H9 (cell line): ENCODE measurements at regions not wholly inside any gene's neighbourhood (a gene's known extent, or its start where the extent isn't known, plus 50 kb on each side); places are given as distances from the start of the nearest gene placed in this dataset.

Experiments
- DNase-seq: peaks from one replicate; pipeline ENCODE4 v3.0.0-alpha.2; 2017
- H2AFZ ChIP-seq: one replicate; pipeline ENCODE4 v1.6.1; 2013; ENCODE audit warnings: mild to moderate bottlenecking, low read length, control low read depth, moderate library complexity
- H2AK5ac ChIP-seq: 2 replicates; pipeline ENCODE4 v1.6.1; 2013; ENCODE audit warnings: low read length, control low read depth, mixed read lengths; ENCODE audit not compliant: insufficient read length
- H2BK120ac ChIP-seq: one replicate; pipeline ENCODE4 v1.6.1; 2013; ENCODE audit warnings: low read depth, mild to moderate bottlenecking, low read length, control low read depth, inconsistent platforms; ENCODE audit not compliant: poor library complexity, severe bottlenecking
- H2BK12ac ChIP-seq: 2 replicates; pipeline ENCODE4 v1.6.1; 2013; ENCODE audit warnings: low read length, control low read depth, mixed read lengths, low read depth; ENCODE audit not compliant: insufficient read length
- H2BK15ac ChIP-seq: 2 replicates; pipeline ENCODE4 v1.6.1; 2013; ENCODE audit warnings: low read depth, low read length, control low read depth
- H2BK20ac ChIP-seq: one replicate; pipeline ENCODE4 v1.6.1; 2013; ENCODE audit warnings: low read depth, mild to moderate bottlenecking, low read length, control low read depth, inconsistent platforms; ENCODE audit not compliant: poor library complexity, severe bottlenecking
- H2BK5ac ChIP-seq: 2 replicates; pipeline ENCODE4 v1.6.1; 2013; ENCODE audit warnings: low read length, control low read depth, mixed read lengths; ENCODE audit not compliant: insufficient read length
- H3K14ac ChIP-seq: 2 replicates; pipeline ENCODE4 v1.6.1; 2013; ENCODE audit warnings: low read length, control low read depth; ENCODE audit not compliant: insufficient read depth
- H3K18ac ChIP-seq: 2 replicates; pipeline ENCODE4 v1.6.1; 2013; ENCODE audit warnings: low read depth, mild to moderate bottlenecking, mixed read lengths, low read length, control low read depth; ENCODE audit not compliant: insufficient read length
- H3K23ac ChIP-seq: 2 replicates; pipeline ENCODE4 v1.6.1; 2013; ENCODE audit warnings: low read length, control low read depth, mixed read lengths, low read depth; ENCODE audit not compliant: insufficient read length
- H3K23me2 ChIP-seq: 2 replicates; pipeline ENCODE4 v1.6.1; 2013; ENCODE audit warnings: low read depth, mild to moderate bottlenecking, mixed read lengths, low read length, control low read depth; ENCODE audit not compliant: insufficient read length, poor library complexity, severe bottlenecking
- H3K27ac ChIP-seq: 2 replicates; pipeline ENCODE4 v1.5.1; 2013; ENCODE audit warnings: low read length, control low read depth, mixed read lengths, low read depth; ENCODE audit not compliant: insufficient read length
- H3K27me3 ChIP-seq: 2 replicates; pipeline ENCODE4 v1.6.1; 2013; ENCODE audit warnings: low read length, control low read depth, inconsistent platforms; ENCODE audit not compliant: insufficient read depth
- H3K4ac ChIP-seq: 2 replicates; pipeline ENCODE4 v1.6.1; 2013; ENCODE audit warnings: low read depth, mild to moderate bottlenecking, control low read depth, inconsistent platforms, low read length, moderate library complexity
- H3K4me1 ChIP-seq: 2 replicates; pipeline ENCODE4 v1.6.1; 2013; ENCODE audit warnings: low read length, control low read depth, inconsistent platforms; ENCODE audit not compliant: insufficient read depth
- H3K4me2 ChIP-seq: 2 replicates; pipeline ENCODE4 v1.6.1; 2013; ENCODE audit warnings: low read length, control low read depth, mixed read lengths; ENCODE audit not compliant: insufficient read length, insufficient read depth
- H3K56ac ChIP-seq: 2 replicates; pipeline ENCODE4 v1.6.1; 2013; ENCODE audit warnings: low read depth, mild to moderate bottlenecking, mixed read lengths, low read length, control low read depth; ENCODE audit not compliant: insufficient read length
- H3K79me1 ChIP-seq: 2 replicates; pipeline ENCODE4 v1.6.1; 2013; ENCODE audit warnings: low read depth, mild to moderate bottlenecking, moderate library complexity, low read length, control low read depth, inconsistent platforms; ENCODE audit not compliant: insufficient read depth, poor library complexity, severe bottlenecking
- H3K79me2 ChIP-seq: 2 replicates; pipeline ENCODE4 v1.6.1; 2013; ENCODE audit warnings: low read length, control low read depth, inconsistent platforms; ENCODE audit not compliant: insufficient read depth
- H3K9ac ChIP-seq: 2 replicates; pipeline ENCODE4 v1.6.1; 2013; ENCODE audit warnings: low read length, control low read depth, mixed read lengths; ENCODE audit not compliant: insufficient read length; ENCODE audit errors: extremely low read depth
- H3K9me3 ChIP-seq: one replicate; pipeline ENCODE4 v1.6.1; 2013; ENCODE audit warnings: low read depth, low read length, inconsistent platforms; ENCODE audit not compliant: control insufficient read depth
- H3T11ph ChIP-seq: one replicate; pipeline ENCODE4 v1.6.1; 2013; ENCODE audit warnings: mild to moderate bottlenecking, low read length, control low read depth, inconsistent platforms
- H4K20me1 ChIP-seq: one replicate; pipeline ENCODE4 v1.6.1; 2013; ENCODE audit not compliant: control insufficient read depth, insufficient read length, insufficient read depth
- H4K5ac ChIP-seq: 2 replicates; pipeline ENCODE4 v1.6.1; 2013; ENCODE audit warnings: low read depth, mild to moderate bottlenecking, mixed read lengths, low read length, control low read depth; ENCODE audit not compliant: insufficient read length
- H4K8ac ChIP-seq: replicated peaks from 2 replicates; pipeline ENCODE4 v1.6.1; 2013; ENCODE audit warnings: low read length, control low read depth, mixed read lengths, low read depth; ENCODE audit not compliant: insufficient read length
- H4K91ac ChIP-seq: 2 replicates; pipeline ENCODE4 v1.6.1; 2013; ENCODE audit warnings: low read depth, mild to moderate bottlenecking, moderate library complexity, mixed read lengths, low read length, control low read depth; ENCODE audit not compliant: insufficient read length
- H3K27ac Mint-ChIP-seq, 3 experiments: 2 replicates in 2 of 3; 3 replicates in 1 of 3; pipeline ENCODE4 v1.8.0; 2020 to 2021; ENCODE audit warnings: mixed read lengths in 3 of 3, mild to moderate bottlenecking in 1 of 3, moderate library complexity in 1 of 3
- H3K27me3 Mint-ChIP-seq: 2 replicates; pipeline ENCODE4 v1.8.0; 2021; ENCODE audit warnings: low read depth, mild to moderate bottlenecking, moderate library complexity, mixed read lengths
- H3K36me3 Mint-ChIP-seq, 3 experiments: 2 replicates in 2 of 3; 3 replicates in 1 of 3; pipeline ENCODE4 v1.8.0; 2020 to 2021; ENCODE audit warnings: low read depth in 3 of 3, mixed read lengths in 3 of 3; ENCODE audit not compliant: insufficient read depth in 1 of 3
- H3K4me1 Mint-ChIP-seq, 2 experiments: 2 replicates each; pipeline ENCODE4 v1.8.0; 2020; ENCODE audit warnings: mixed read lengths in 2 of 2
- H3K4me3 Mint-ChIP-seq, 2 experiments: 2 replicates in 1 of 2; 3 replicates in 1 of 2; pipeline ENCODE4 v1.8.0; 2020 to 2021; ENCODE audit warnings: mild to moderate bottlenecking in 2 of 2, mixed read lengths in 2 of 2, moderate library complexity in 1 of 2
- H3K9me3 Mint-ChIP-seq, 2 experiments: 2 replicates in 1 of 2; 3 replicates in 1 of 2; pipeline ENCODE4 v1.8.0; 2020; ENCODE audit warnings: mild to moderate bottlenecking in 2 of 2, mixed read lengths in 2 of 2, moderate library complexity in 1 of 2
- whole genome bisulfite sequencing: extraction: QIAGEN DNeasy Blood & Tissue Kit; methylation state at CpG from one replicate; pipeline ENCODE4 v1.1.7; 2013; ENCODE audit warnings: missing lambda C conversion rate, low lambda C conversion rate, mixed read lengths; ENCODE audit not compliant: insufficient read length; ENCODE audit errors: extremely low coverage; 5-methylcytosine and 5-hydroxymethylcytosine counted together
- TF ChIP-seq, protein P1 (sequence below): fragments of 200-600 bp; sonication (generic); conservative IDR thresholded peaks from 3 replicates; pipeline ENCODE4 v1.8.0; 2021; ENCODE audit warnings: antibody characterized with exemption, mild to moderate bottlenecking

GRCh38 chr15:31461375-31461774 is 134.7 kb downstream of the KLF13 start:
- no peak overlapping the region for H3T11ph ChIP-seq
- no CpG with 5 or more reads among the region's 5 CpGs for WGBS

More at GRCh38 chr15:31461375-31461774, 134.7 kb downstream of the KLF13 start:
- Histone ChIP-seq H3K23me2 (no peaks in the 10 kb centered on the region), H3K4ac (no peak overlapping the region), H3K79me1 (no peaks in the 10 kb centered on the region), H2AK5ac (no peak overlapping the region), H4K5ac (no peak overlapping the region), H3K9me3 (no peaks in the 10 kb centered on the region), H3K4me2 (no peak overlapping the region), H3K14ac (no peak overlapping the region), H3K23ac (no peak overlapping the region), H3K9ac (no peak overlapping the region), H3K4me1 (no peaks in the 10 kb centered on the region; the same call in 1 of the 2 replicates), H4K20me1 (no peaks in the 10 kb centered on the region), H3K18ac (no peak overlapping the region), H2BK12ac (no peak overlapping the region), H2BK5ac (no peak overlapping the region), H2BK20ac (no peak overlapping the region), H2BK120ac (no peak overlapping the region), H4K8ac (no peak overlapping the region), H3K56ac (no peak overlapping the region), H3K79me2 (no peaks in the 10 kb centered on the region), H3K27ac (no peak overlapping the region), H2AFZ (no peak overlapping the region), H4K91ac (no peak overlapping the region), H3K27me3 (no peaks in the 10 kb centered on the region), H2BK15ac (no peak overlapping the region)
- peak; percentile 4 for DNase-seq
- no peak overlapping the region for H3K27ac Mint-ChIP-seq
- peaks cover 19 to 29% of the 10 kb centered on the region in 2 experiments for H3K4me1 Mint-ChIP-seq
- H3K9me3 Mint-ChIP-seq: no peaks in the 10 kb centered on the region
- peaks cover 8% of the 10 kb centered on the region for H3K27me3 Mint-ChIP-seq
- H3K4me3 Mint-ChIP-seq: no peak overlapping the region
- no peaks in the 10 kb centered on the region for H3K36me3 Mint-ChIP-seq
- TF ChIP-seq, protein P1, sequence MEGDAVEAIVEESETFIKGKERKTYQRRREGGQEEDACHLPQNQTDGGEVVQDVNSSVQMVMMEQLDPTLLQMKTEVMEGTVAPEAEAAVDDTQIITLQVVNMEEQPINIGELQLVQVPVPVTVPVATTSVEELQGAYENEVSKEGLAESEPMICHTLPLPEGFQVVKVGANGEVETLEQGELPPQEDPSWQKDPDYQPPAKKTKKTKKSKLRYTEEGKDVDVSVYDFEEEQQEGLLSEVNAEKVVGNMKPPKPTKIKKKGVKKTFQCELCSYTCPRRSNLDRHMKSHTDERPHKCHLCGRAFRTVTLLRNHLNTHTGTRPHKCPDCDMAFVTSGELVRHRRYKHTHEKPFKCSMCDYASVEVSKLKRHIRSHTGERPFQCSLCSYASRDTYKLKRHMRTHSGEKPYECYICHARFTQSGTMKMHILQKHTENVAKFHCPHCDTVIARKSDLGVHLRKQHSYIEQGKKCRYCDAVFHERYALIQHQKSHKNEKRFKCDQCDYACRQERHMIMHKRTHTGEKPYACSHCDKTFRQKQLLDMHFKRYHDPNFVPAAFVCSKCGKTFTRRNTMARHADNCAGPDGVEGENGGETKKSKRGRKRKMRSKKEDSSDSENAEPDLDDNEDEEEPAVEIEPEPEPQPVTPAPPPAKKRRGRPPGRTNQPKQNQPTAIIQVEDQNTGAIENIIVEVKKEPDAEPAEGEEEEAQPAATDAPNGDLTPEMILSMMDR: no peak
